HL-60 (cell line): ENCODE measurements at regions not wholly inside any gene's neighbourhood (a gene's known extent, or its start where the extent isn't known, plus 50 kb on each side); places are given as distances from the start of the nearest gene placed in this dataset.
"Not testable (repeated sequence)": the region's sequence is repeated elsewhere in the genome, so short reads cannot be mapped to it uniquely, and the experiment has no call there.

Experiments
- CTCF ChIP-seq: IDR thresholded peaks from one replicate; pipeline ENCODE4 v1.5.1; 2011; ENCODE audit warnings: low read length, control low read depth, inconsistent platforms; ENCODE audit not compliant: insufficient read depth
- GABPA ChIP-seq: IDR thresholded peaks from 2 replicates; pipeline ENCODE4 v1.6.1; 2012; ENCODE audit warnings: low read depth
- POLR2AphosphoS5 ChIP-seq: IDR thresholded peaks from 2 replicates; pipeline ENCODE4 v1.6.1; 2012; ENCODE audit warnings: low read depth
- SPI1 ChIP-seq: IDR thresholded peaks from 2 replicates; pipeline ENCODE4 v1.6.1; 2012; ENCODE audit warnings: low read depth, mild to moderate bottlenecking, borderline replicate concordance
- TF ChIP-seq, protein P1 (sequence below): IDR thresholded peaks from 2 replicates; pipeline ENCODE4 v1.6.1; 2012; ENCODE audit warnings: low read depth; ENCODE audit not compliant: insufficient replicate concordance

DNA sequence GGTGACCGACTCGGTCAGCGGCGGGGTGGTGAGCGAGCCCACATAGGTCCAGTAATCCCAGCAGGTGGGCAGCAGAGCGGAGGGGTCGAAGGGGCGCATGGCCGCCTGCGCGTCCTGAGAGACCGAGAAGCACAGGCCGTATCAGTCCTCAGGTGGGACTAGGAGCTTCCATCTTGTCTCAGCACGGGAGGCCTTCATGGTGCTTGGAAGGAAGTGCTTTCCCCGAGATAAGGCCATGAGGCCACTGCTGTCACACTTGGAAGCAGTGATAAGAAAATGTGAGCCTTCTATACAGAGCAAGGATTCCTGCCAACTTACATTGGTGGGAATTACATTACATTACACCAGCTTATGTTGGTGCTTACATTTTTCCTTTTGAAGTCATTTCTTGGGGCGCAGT lies 62.6 kb upstream of the METTL9 start:
- not testable (repeated sequence) for TF ChIP-seq GABPA, CTCF, POLR2AphosphoS5, SPI1
- TF ChIP-seq, protein P1, sequence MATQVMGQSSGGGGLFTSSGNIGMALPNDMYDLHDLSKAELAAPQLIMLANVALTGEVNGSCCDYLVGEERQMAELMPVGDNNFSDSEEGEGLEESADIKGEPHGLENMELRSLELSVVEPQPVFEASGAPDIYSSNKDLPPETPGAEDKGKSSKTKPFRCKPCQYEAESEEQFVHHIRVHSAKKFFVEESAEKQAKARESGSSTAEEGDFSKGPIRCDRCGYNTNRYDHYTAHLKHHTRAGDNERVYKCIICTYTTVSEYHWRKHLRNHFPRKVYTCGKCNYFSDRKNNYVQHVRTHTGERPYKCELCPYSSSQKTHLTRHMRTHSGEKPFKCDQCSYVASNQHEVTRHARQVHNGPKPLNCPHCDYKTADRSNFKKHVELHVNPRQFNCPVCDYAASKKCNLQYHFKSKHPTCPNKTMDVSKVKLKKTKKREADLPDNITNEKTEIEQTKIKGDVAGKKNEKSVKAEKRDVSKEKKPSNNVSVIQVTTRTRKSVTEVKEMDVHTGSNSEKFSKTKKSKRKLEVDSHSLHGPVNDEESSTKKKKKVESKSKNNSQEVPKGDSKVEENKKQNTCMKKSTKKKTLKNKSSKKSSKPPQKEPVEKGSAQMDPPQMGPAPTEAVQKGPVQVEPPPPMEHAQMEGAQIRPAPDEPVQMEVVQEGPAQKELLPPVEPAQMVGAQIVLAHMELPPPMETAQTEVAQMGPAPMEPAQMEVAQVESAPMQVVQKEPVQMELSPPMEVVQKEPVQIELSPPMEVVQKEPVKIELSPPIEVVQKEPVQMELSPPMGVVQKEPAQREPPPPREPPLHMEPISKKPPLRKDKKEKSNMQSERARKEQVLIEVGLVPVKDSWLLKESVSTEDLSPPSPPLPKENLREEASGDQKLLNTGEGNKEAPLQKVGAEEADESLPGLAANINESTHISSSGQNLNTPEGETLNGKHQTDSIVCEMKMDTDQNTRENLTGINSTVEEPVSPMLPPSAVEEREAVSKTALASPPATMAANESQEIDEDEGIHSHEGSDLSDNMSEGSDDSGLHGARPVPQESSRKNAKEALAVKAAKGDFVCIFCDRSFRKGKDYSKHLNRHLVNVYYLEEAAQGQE = not testable (repeated sequence)
